ENCODE measurements at regions not wholly inside any gene's neighbourhood (a gene's known extent, or its start where the extent isn't known, plus 50 kb on each side); places are given as distances from the start of the nearest gene placed in this dataset.

GRCh38 chr18:76720683-76721082, 101.7 kb upstream of the ZNF236 start:
- Histone ChIP-seq H3K27ac (ENCODE audit: low read length) (no peak overlapping the region), H3K9me2 (replicated peaks; ENCODE audit: low read length) (no peaks in the 10 kb centered on the region), H3F3A (ENCODE audit: low read length, unreplicated experiment) (no peaks in the 10 kb centered on the region), H3K79me2 (ENCODE audit: low read length) (no peaks in the 10 kb centered on the region), H3K4me1 (ENCODE audit: insufficient read depth, low read length) (no peaks in the 10 kb centered on the region), H3K9ac (ENCODE audit: low read length) (no peak overlapping the region), H3K9me3 (ENCODE audit: low read length) (no peaks in the 10 kb centered on the region), H3K36me3 (ENCODE audit: low read depth, low read length) (no peaks in the 10 kb centered on the region), H4K20me1 (ENCODE audit: low read length) (no peaks in the 10 kb centered on the region), H3K27me3 (ENCODE audit: low read length) (peaks cover 37% of the 10 kb centered on the region), H3K4me3 (ENCODE audit: low read length) (no peak overlapping the region), H3K4me2 (ENCODE audit: low read length) (no peak overlapping the region), H2AFZ (ENCODE audit: low read length) (no peak overlapping the region)
- ChIA-PET CTCF (no interaction called here), POLR2A (ENCODE audit: unreplicated experiment) (no interaction called here)
- intact Hi-C loops (cut with micrococcal nuclease) = no loop called here
- no peak for TF ChIP-seq CTCF (conservative IDR thresholded peaks at IDR 0.05; ENCODE audit: low read depth, low read length)
- no peak for TF ChIP-seq EZH2phosphoT487 (IDR thresholded peaks at IDR 0.05; ENCODE audit: borderline replicate concordance, low read length)
- TF ChIP-seq EZH2 (IDR thresholded peaks at IDR 0.05; ENCODE audit: low read length, unreplicated experiment) = no peak
- DNase-seq (no peak), ATAC-seq (no peak)
- no TSS peak for BruUV-seq (replicated peaks)

GRCh38 chr18:76715012-76715610, 107.2 kb upstream of the ZNF236 start:
- Histone ChIP-seq H3K4me2 (ENCODE audit: low read length) (no peak overlapping the region), H3K4me3 (ENCODE audit: low read length) (no peak overlapping the region), H3F3A (ENCODE audit: low read length, unreplicated experiment) (no peaks in the 10 kb centered on the region), H3K9me2 (replicated peaks; ENCODE audit: low read length) (no peaks in the 10 kb centered on the region), H3K27ac (ENCODE audit: low read length) (no peak overlapping the region), H2AFZ (ENCODE audit: low read length) (no peak overlapping the region), H3K36me3 (ENCODE audit: low read depth, low read length) (no peaks in the 10 kb centered on the region), H3K4me1 (ENCODE audit: insufficient read depth, low read length) (no peaks in the 10 kb centered on the region), H3K9me3 (ENCODE audit: low read length) (no peaks in the 10 kb centered on the region), H4K20me1 (ENCODE audit: low read length) (no peaks in the 10 kb centered on the region), H3K79me2 (ENCODE audit: low read length) (no peaks in the 10 kb centered on the region), H3K9ac (ENCODE audit: low read length) (no peak overlapping the region), H3K27me3 (ENCODE audit: low read length) (0 out of 2 replicates have a peak, but pooled peaks cover 6% of the 10 kb centered on the region)
- TF ChIP-seq EZH2phosphoT487 (IDR thresholded peaks at IDR 0.05; ENCODE audit: borderline replicate concordance, low read length) = no peak
- TF ChIP-seq EZH2 (IDR thresholded peaks at IDR 0.05; ENCODE audit: low read length, unreplicated experiment) = no peak
- TF ChIP-seq CTCF (conservative IDR thresholded peaks at IDR 0.05; ENCODE audit: low read depth, low read length) = no peak
- ChIA-PET POLR2A (ENCODE audit: unreplicated experiment) (no interaction called here), CTCF (no interaction called here)
- intact Hi-C loops (cut with micrococcal nuclease) = no loop called here
- ATAC-seq = no peak
- BruUV-seq (replicated peaks) = no TSS peak
- DNase-seq = no peak

GRCh38 chr18:76713432-76713831, 108.9 kb upstream of the ZNF236 start:
- no peak for DNase-seq
- H3K4me1 ChIP-seq (ENCODE audit: insufficient read depth, low read length) = no peaks in the 10 kb centered on the region
- no peaks in the 10 kb centered on the region for H3K36me3 ChIP-seq (ENCODE audit: low read depth, low read length)
- H3K4me3 ChIP-seq (ENCODE audit: low read length) = no peak overlapping the region
- no peak overlapping the region for H3K9ac ChIP-seq (ENCODE audit: low read length)
- 0 out of 2 replicates have a peak, but pooled peaks cover 6% of the 10 kb centered on the region for H3K27me3 ChIP-seq (ENCODE audit: low read length)
- no TSS peak for BruUV-seq (replicated peaks)
- H2AFZ ChIP-seq (ENCODE audit: low read length) = no peak overlapping the region
- H4K20me1 ChIP-seq (ENCODE audit: low read length) = no peaks in the 10 kb centered on the region
- intact Hi-C loops (cut with micrococcal nuclease) = no loop called here
- H3K79me2 ChIP-seq (ENCODE audit: low read length) = no peaks in the 10 kb centered on the region
- CTCF ChIA-PET = no interaction called here
- TF ChIP-seq EZH2 (IDR thresholded peaks at IDR 0.05; ENCODE audit: low read length, unreplicated experiment) (no peak), CTCF (conservative IDR thresholded peaks at IDR 0.05; ENCODE audit: low read depth, low read length) (no peak), EZH2phosphoT487 (IDR thresholded peaks at IDR 0.05; ENCODE audit: borderline replicate concordance, low read length) (no peak)
- no peaks in the 10 kb centered on the region for H3F3A ChIP-seq (ENCODE audit: low read length, unreplicated experiment)
- H3K4me2 ChIP-seq (ENCODE audit: low read length) = no peak overlapping the region
- no peak for ATAC-seq
- no peaks in the 10 kb centered on the region for H3K9me3 ChIP-seq (ENCODE audit: low read length)
- POLR2A ChIA-PET (ENCODE audit: unreplicated experiment) = no interaction called here
- no peaks in the 10 kb centered on the region for H3K9me2 ChIP-seq (replicated peaks; ENCODE audit: low read length)
- no peak overlapping the region for H3K27ac ChIP-seq (ENCODE audit: low read length)
